Endothelial cell of hepatic sinusoid (primary cell): ENCODE measurements at regions not wholly inside any gene's neighbourhood (a gene's known extent, or its start where the extent isn't known, plus 50 kb on each side); places are given as distances from the start of the nearest gene placed in this dataset.

Experiments used
- in situ Hi-C: cut with HindIII; loops from 2 replicates; pipeline ENCODE4 v1.10.0; 2017; ENCODE audit warnings: low sequenced_read_pairs

GRCh38 chr6:54710456-54710855 is 136.1 kb upstream of the FAM83B start:
- in situ Hi-C loops, result no loop called here

- in situ Hi-C loops, result no loop called here
Measured at GRCh38 chr6:54716010-54716409, 130.6 kb upstream of the FAM83B start.

- in situ Hi-C loops, result no loop called here
Measured at GRCh38 chr6:54716877-54717276, 129.7 kb upstream of the FAM83B start.

GRCh38 chr6:54717849-54718455 is 128.6 kb upstream of the FAM83B start:
- in situ Hi-C loops, result no loop called here

GRCh38 chr6:54718541-54719023 is 128.0 kb upstream of the FAM83B start:
- in situ Hi-C loops, result no loop called here

GRCh38 chr6:54719131-54719530 is 127.4 kb upstream of the FAM83B start:
- in situ Hi-C loops, result no loop called here

- in situ Hi-C loops, result no loop called here
Measured at GRCh38 chr6:54719633-54720032, 126.9 kb upstream of the FAM83B start.

- in situ Hi-C loops, result no loop called here
Measured at GRCh38 chr6:54722328-54722727, 124.2 kb upstream of the FAM83B start.

GRCh38 chr6:54729716-54730115 is 116.9 kb upstream of the FAM83B start:
- in situ Hi-C loops, result no loop called here

GRCh38 chr6:54730767-54731630 is 115.6 kb upstream of the FAM83B start:
- in situ Hi-C loops, result no loop called here

GRCh38 chr6:54737247-54737646 is 109.3 kb upstream of the FAM83B start:
- in situ Hi-C loops, result no loop called here

GRCh38 chr6:54747955-54748354 is 98.6 kb upstream of the FAM83B start:
- in situ Hi-C loops, result no loop called here

- in situ Hi-C loops, result no loop called here
Measured at GRCh38 chr6:54754406-54754805, 92.2 kb upstream of the FAM83B start.

GRCh38 chr6:54758340-54758739 is 88.2 kb upstream of the FAM83B start:
- in situ Hi-C loops, result no loop called here

- in situ Hi-C loops, result no loop called here
Measured at GRCh38 chr6:54768494-54768893, 78.1 kb upstream of the FAM83B start.

GRCh38 chr6:54770328-54770727 is 76.2 kb upstream of the FAM83B start:
- in situ Hi-C loops, result no loop called here

- in situ Hi-C loops, result no loop called here
Measured at GRCh38 chr6:54771968-54772367, 74.6 kb upstream of the FAM83B start.

GRCh38 chr6:54772610-54773009 is 74.0 kb upstream of the FAM83B start:
- in situ Hi-C loops, result no loop called here

GRCh38 chr6:54775576-54775975 is 71.0 kb upstream of the FAM83B start:
- in situ Hi-C loops, result no loop called here

GRCh38 chr6:54776891-54777290 is 69.7 kb upstream of the FAM83B start:
- in situ Hi-C loops, result no loop called here

- in situ Hi-C loops, result no loop called here
Measured at GRCh38 chr6:54778731-54779130, 67.8 kb upstream of the FAM83B start.

- in situ Hi-C loops, result no loop called here
Measured at GRCh38 chr6:54784011-54784410, 62.6 kb upstream of the FAM83B start.
